ENCODE measurements at regions not wholly inside any gene's neighbourhood (a gene's known extent, or its start where the extent isn't known, plus 50 kb on each side); places are given as distances from the start of the nearest gene placed in this dataset.

DNA sequence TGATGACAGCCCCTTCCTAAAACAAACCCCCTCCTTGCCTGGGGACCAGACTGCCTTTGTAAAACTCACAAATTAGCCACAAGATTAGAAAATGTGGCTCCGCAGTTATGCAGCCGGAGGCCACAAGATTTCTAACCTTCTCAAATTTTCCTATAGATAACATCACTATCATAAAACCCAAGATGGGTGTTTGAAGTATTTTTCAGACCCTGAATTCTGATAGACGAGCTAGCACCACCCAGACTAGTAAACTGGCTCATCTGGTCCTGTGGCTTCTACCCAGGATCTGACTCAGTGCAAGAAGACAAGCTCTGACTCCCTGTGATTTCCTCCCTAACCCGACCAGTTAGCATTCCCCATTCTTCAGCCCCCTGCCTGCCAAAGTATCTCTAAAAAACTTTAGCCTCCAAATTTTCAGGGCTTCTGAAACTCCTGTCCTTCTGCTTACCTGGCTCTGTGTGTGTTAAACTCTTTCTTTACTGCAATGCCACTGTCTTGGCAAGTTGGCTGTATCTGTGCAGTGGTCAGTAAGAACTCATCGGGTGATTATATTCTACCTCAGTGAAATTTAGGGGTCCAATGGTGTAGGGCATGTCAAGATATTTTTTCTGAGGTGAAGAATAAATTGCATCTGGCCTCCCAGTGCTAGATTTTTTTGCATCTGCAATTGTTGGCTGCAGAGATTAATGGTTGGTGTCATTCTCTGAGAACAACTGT lies 102.1 kb downstream of the S1PR1 start:
- no peak for TF ChIP-seq POLR2AphosphoS5 (IDR thresholded peaks at IDR 0.05)
- TF ChIP-seq, protein P1, sequence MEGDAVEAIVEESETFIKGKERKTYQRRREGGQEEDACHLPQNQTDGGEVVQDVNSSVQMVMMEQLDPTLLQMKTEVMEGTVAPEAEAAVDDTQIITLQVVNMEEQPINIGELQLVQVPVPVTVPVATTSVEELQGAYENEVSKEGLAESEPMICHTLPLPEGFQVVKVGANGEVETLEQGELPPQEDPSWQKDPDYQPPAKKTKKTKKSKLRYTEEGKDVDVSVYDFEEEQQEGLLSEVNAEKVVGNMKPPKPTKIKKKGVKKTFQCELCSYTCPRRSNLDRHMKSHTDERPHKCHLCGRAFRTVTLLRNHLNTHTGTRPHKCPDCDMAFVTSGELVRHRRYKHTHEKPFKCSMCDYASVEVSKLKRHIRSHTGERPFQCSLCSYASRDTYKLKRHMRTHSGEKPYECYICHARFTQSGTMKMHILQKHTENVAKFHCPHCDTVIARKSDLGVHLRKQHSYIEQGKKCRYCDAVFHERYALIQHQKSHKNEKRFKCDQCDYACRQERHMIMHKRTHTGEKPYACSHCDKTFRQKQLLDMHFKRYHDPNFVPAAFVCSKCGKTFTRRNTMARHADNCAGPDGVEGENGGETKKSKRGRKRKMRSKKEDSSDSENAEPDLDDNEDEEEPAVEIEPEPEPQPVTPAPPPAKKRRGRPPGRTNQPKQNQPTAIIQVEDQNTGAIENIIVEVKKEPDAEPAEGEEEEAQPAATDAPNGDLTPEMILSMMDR (IDR thresholded peaks at IDR 0.05) = no peak
- TF ChIP-seq EP300 (IDR thresholded peaks at IDR 0.05; ENCODE audit: low read depth) = no peak
